ENCODE measurements at regions not wholly inside any gene's neighbourhood (a gene's known extent, or its start where the extent isn't known, plus 50 kb on each side); places are given as distances from the start of the nearest gene placed in this dataset.

- TF ChIP-seq POLR2AphosphoS5 (IDR thresholded peaks at IDR 0.05) (no peak), CTCF (IDR thresholded peaks at IDR 0.05 in 8 of 11, conservative IDR thresholded peaks at IDR 0.05 in 3 of 11) (no peak), POLR2A (IDR thresholded peaks at IDR 0.05) (no peak)
Measured at GRCh38 chr12:58363971-58364370, 422.6 kb downstream of the ATP23 start.

Measured in spleen (tissue), 7 donors.